ENCODE measurements at regions not wholly inside any gene's neighbourhood (a gene's known extent, or its start where the extent isn't known, plus 50 kb on each side); places are given as distances from the start of the nearest gene placed in this dataset.
"Not testable (repeated sequence)": the region's sequence is repeated elsewhere in the genome, so short reads cannot be mapped to it uniquely, and the experiment has no call there.

GRCh38 chr4:23106516-23106915 is 413.8 kb downstream of the GBA3 start:
- H3K4me3 ChIP-seq (ENCODE audit: low read length in 2 of 2): no peak overlapping the region
- H3K4me1 ChIP-seq (ENCODE audit: control insufficient read depth, insufficient read depth, low read length): no peaks in the 10 kb centered on the region
- no peaks in the 10 kb centered on the region for H3K36me3 ChIP-seq (ENCODE audit: control insufficient read depth in 2 of 2, insufficient read depth in 2 of 2, low read length in 2 of 2)
- peaks cover 0 to 3% of the 10 kb centered on the region in 2 donors for H3K27me3 ChIP-seq (ENCODE audit: control insufficient read depth in 1 of 2, insufficient read depth in 2 of 2, low read length in 2 of 2)
- no peaks in the 10 kb centered on the region for H3K9me3 ChIP-seq (ENCODE audit: control insufficient read depth in 2 of 2, low read length in 2 of 2)
- H3K9ac ChIP-seq (ENCODE audit: low read length in 2 of 2): no peak overlapping the region
- H3K27ac ChIP-seq (ENCODE audit: low read length): no peak overlapping the region

- no peaks in the 10 kb centered on the region for H3K36me3 ChIP-seq (ENCODE audit: control insufficient read depth in 2 of 2, insufficient read depth in 2 of 2, low read length in 2 of 2)
- H3K4me3 ChIP-seq (ENCODE audit: low read length in 2 of 2): no peak overlapping the region
These were observed 413.1 kb downstream of the GBA3 start for GRCh38 chr4:23105759-23106370.

GRCh38 chr4:23097251-23097650 is 404.5 kb downstream of the GBA3 start:
- Histone ChIP-seq H3K9ac (ENCODE audit: low read length in 2 of 2) (no peak overlapping the region), H3K36me3 (ENCODE audit: control insufficient read depth in 2 of 2, insufficient read depth in 2 of 2, low read length in 2 of 2) (no peaks in the 10 kb centered on the region), H3K27me3 (ENCODE audit: control insufficient read depth in 1 of 2, insufficient read depth in 2 of 2, low read length in 2 of 2) (no peaks in the 10 kb centered on the region), H3K4me1 (ENCODE audit: control insufficient read depth, insufficient read depth, low read length) (no peaks in the 10 kb centered on the region), H3K27ac (ENCODE audit: low read length) (no peak overlapping the region), H3K9me3 (ENCODE audit: control insufficient read depth in 2 of 2, low read length in 2 of 2) (peaks cover 0 to 3% of the 10 kb centered on the region in 2 donors), H3K4me3 (ENCODE audit: low read length in 2 of 2) (no peak overlapping the region)

More at GRCh38 chr4:23105759-23106370, 413.1 kb downstream of the GBA3 start:
- Histone ChIP-seq H3K9me3 (ENCODE audit: control insufficient read depth in 2 of 2, low read length in 2 of 2) (no peaks in the 10 kb centered on the region), H3K27me3 (ENCODE audit: control insufficient read depth in 1 of 2, insufficient read depth in 2 of 2, low read length in 2 of 2) (peaks cover 0 to 3% of the 10 kb centered on the region in 2 donors), H3K4me1 (ENCODE audit: control insufficient read depth, insufficient read depth, low read length) (no peaks in the 10 kb centered on the region), H3K27ac (ENCODE audit: low read length) (no peak overlapping the region), H3K9ac (ENCODE audit: low read length in 2 of 2) (no peak overlapping the region)

GRCh38 chr4:23091711-23092110 is 399.0 kb downstream of the GBA3 start:
- Histone ChIP-seq H3K27ac (ENCODE audit: low read length) (no peak overlapping the region), H3K9ac (ENCODE audit: low read length in 2 of 2) (no peak overlapping the region), H3K9me3 (ENCODE audit: control insufficient read depth in 2 of 2, low read length in 2 of 2) (no peaks in the 10 kb centered on the region), H3K4me3 (ENCODE audit: low read length in 2 of 2) (no peak overlapping the region), H3K36me3 (ENCODE audit: control insufficient read depth in 2 of 2, insufficient read depth in 2 of 2, low read length in 2 of 2) (no peaks in the 10 kb centered on the region), H3K27me3 (ENCODE audit: control insufficient read depth in 1 of 2, insufficient read depth in 2 of 2, low read length in 2 of 2) (no peaks in the 10 kb centered on the region), H3K4me1 (ENCODE audit: control insufficient read depth, insufficient read depth, low read length) (no peaks in the 10 kb centered on the region)

- H3K4me3 ChIP-seq (ENCODE audit: low read length in 2 of 2): no peak overlapping the region
- no peaks in the 10 kb centered on the region for H3K27me3 ChIP-seq (ENCODE audit: control insufficient read depth in 1 of 2, insufficient read depth in 2 of 2, low read length in 2 of 2)
- no peaks in the 10 kb centered on the region for H3K36me3 ChIP-seq (ENCODE audit: control insufficient read depth in 2 of 2, insufficient read depth in 2 of 2, low read length in 2 of 2)
- no peak overlapping the region for H3K9ac ChIP-seq (ENCODE audit: low read length in 2 of 2)
- no peaks in the 10 kb centered on the region for H3K4me1 ChIP-seq (ENCODE audit: control insufficient read depth, insufficient read depth, low read length)
- H3K27ac ChIP-seq (ENCODE audit: low read length): no peak overlapping the region
- peaks cover 0 to under 1% of the 10 kb centered on the region in 2 donors for H3K9me3 ChIP-seq (ENCODE audit: control insufficient read depth in 2 of 2, low read length in 2 of 2)
These were observed 392.5 kb downstream of the GBA3 start for GRCh38 chr4:23085249-23085568.

- no peak overlapping the region for H3K27ac ChIP-seq (ENCODE audit: low read length)
- H3K4me1 ChIP-seq (ENCODE audit: control insufficient read depth, insufficient read depth, low read length): no peaks in the 10 kb centered on the region
- H3K9ac ChIP-seq (ENCODE audit: low read length in 2 of 2): no peak overlapping the region
- H3K4me3 ChIP-seq (ENCODE audit: low read length in 2 of 2): no peak overlapping the region
- no peaks in the 10 kb centered on the region for H3K36me3 ChIP-seq (ENCODE audit: control insufficient read depth in 2 of 2, insufficient read depth in 2 of 2, low read length in 2 of 2)
- peaks cover 0 to 5% of the 10 kb centered on the region in 2 donors for H3K9me3 ChIP-seq (ENCODE audit: control insufficient read depth in 2 of 2, low read length in 2 of 2)
- no peaks in the 10 kb centered on the region for H3K27me3 ChIP-seq (ENCODE audit: control insufficient read depth in 1 of 2, insufficient read depth in 2 of 2, low read length in 2 of 2)
These were observed 392.0 kb downstream of the GBA3 start for GRCh38 chr4:23084559-23085248.

- Histone ChIP-seq H3K4me3 (ENCODE audit: low read length in 2 of 2) (no peak overlapping the region), H3K36me3 (ENCODE audit: control insufficient read depth in 2 of 2, insufficient read depth in 2 of 2, low read length in 2 of 2) (no peaks in the 10 kb centered on the region), H3K4me1 (ENCODE audit: control insufficient read depth, insufficient read depth, low read length) (no peaks in the 10 kb centered on the region), H3K9ac (ENCODE audit: low read length in 2 of 2) (no peak overlapping the region), H3K27me3 (ENCODE audit: control insufficient read depth in 1 of 2, insufficient read depth in 2 of 2, low read length in 2 of 2) (no peaks in the 10 kb centered on the region), H3K9me3 (ENCODE audit: control insufficient read depth in 2 of 2, low read length in 2 of 2) (peaks cover 0 to 5% of the 10 kb centered on the region in 2 donors), H3K27ac (ENCODE audit: low read length) (no peak overlapping the region)
These were observed 390.7 kb downstream of the GBA3 start for GRCh38 chr4:23083391-23083790.

GRCh38 chr4:23080171-23080570 is 387.4 kb downstream of the GBA3 start:
- not testable (repeated sequence) for H3K4me1 ChIP-seq (ENCODE audit: control insufficient read depth, insufficient read depth, low read length); H3K27me3 ChIP-seq (ENCODE audit: control insufficient read depth in 1 of 2, insufficient read depth in 2 of 2, low read length in 2 of 2); H3K9ac ChIP-seq (ENCODE audit: low read length in 2 of 2); H3K36me3 ChIP-seq (ENCODE audit: control insufficient read depth in 2 of 2, insufficient read depth in 2 of 2, low read length in 2 of 2); H3K9me3 ChIP-seq (ENCODE audit: control insufficient read depth in 2 of 2, low read length in 2 of 2); H3K27ac ChIP-seq (ENCODE audit: low read length); H3K4me3 ChIP-seq (ENCODE audit: low read length in 2 of 2)

GRCh38 chr4:23070848-23071570 is 378.3 kb downstream of the GBA3 start:
- no peaks in the 10 kb centered on the region for H3K9me3 ChIP-seq (ENCODE audit: control insufficient read depth in 2 of 2, low read length in 2 of 2)
- H3K36me3 ChIP-seq (ENCODE audit: control insufficient read depth in 2 of 2, insufficient read depth in 2 of 2, low read length in 2 of 2): no peaks in the 10 kb centered on the region
- H3K4me1 ChIP-seq (ENCODE audit: control insufficient read depth, insufficient read depth, low read length): no peaks in the 10 kb centered on the region
- no peak overlapping the region for H3K4me3 ChIP-seq (ENCODE audit: low read length in 2 of 2)
- no peak overlapping the region for H3K9ac ChIP-seq (ENCODE audit: low read length in 2 of 2)
- no peak overlapping the region for H3K27ac ChIP-seq (ENCODE audit: low read length)
- H3K27me3 ChIP-seq (ENCODE audit: control insufficient read depth in 1 of 2, insufficient read depth in 2 of 2, low read length in 2 of 2): no peaks in the 10 kb centered on the region

GRCh38 chr4:23068756-23069155 is 376.0 kb downstream of the GBA3 start:
- no peak overlapping the region for H3K9ac ChIP-seq (ENCODE audit: low read length in 2 of 2)
- H3K4me3 ChIP-seq (ENCODE audit: low read length in 2 of 2): no peak overlapping the region
- H3K4me1 ChIP-seq (ENCODE audit: control insufficient read depth, insufficient read depth, low read length): no peaks in the 10 kb centered on the region
- no peaks in the 10 kb centered on the region for H3K27me3 ChIP-seq (ENCODE audit: control insufficient read depth in 1 of 2, insufficient read depth in 2 of 2, low read length in 2 of 2)
- H3K36me3 ChIP-seq (ENCODE audit: control insufficient read depth in 2 of 2, insufficient read depth in 2 of 2, low read length in 2 of 2): no peaks in the 10 kb centered on the region
- H3K27ac ChIP-seq (ENCODE audit: low read length): no peak overlapping the region
- no peaks in the 10 kb centered on the region for H3K9me3 ChIP-seq (ENCODE audit: control insufficient read depth in 2 of 2, low read length in 2 of 2)

GRCh38 chr4:23068287-23068686 is 375.6 kb downstream of the GBA3 start:
- Histone ChIP-seq H3K9me3 (ENCODE audit: control insufficient read depth in 2 of 2, low read length in 2 of 2) (no peaks in the 10 kb centered on the region), H3K4me1 (ENCODE audit: control insufficient read depth, insufficient read depth, low read length) (no peaks in the 10 kb centered on the region), H3K9ac (ENCODE audit: low read length in 2 of 2) (no peak overlapping the region), H3K27me3 (ENCODE audit: control insufficient read depth in 1 of 2, insufficient read depth in 2 of 2, low read length in 2 of 2) (no peaks in the 10 kb centered on the region), H3K27ac (ENCODE audit: low read length) (no peak overlapping the region), H3K4me3 (ENCODE audit: low read length in 2 of 2) (no peak overlapping the region), H3K36me3 (ENCODE audit: control insufficient read depth in 2 of 2, insufficient read depth in 2 of 2, low read length in 2 of 2) (no peaks in the 10 kb centered on the region)

All from stomach smooth muscle (tissue), 2 donors.